Activated T-cell treated with anti-CD3 and anti-CD28 coated beads, Interleukin-2, amount 50 U/mL, for 48 hours (primary cell): ENCODE measurements at regions not wholly inside any gene's neighbourhood (a gene's known extent, or its start where the extent isn't known, plus 50 kb on each side); places are given as distances from the start of the nearest gene placed in this dataset.
A peak's percentile ranks its signal among the peaks of the same experiment; 100 is the strongest.
"Not testable (repeated sequence)": the region's sequence is repeated elsewhere in the genome, so short reads cannot be mapped to it uniquely, and the experiment has no call there.

Source experiments
- DNase-seq, 2 experiments: peaks; one replicate each; pipeline ENCODE4 v3.0.0-alpha.2; 2020

DNA sequence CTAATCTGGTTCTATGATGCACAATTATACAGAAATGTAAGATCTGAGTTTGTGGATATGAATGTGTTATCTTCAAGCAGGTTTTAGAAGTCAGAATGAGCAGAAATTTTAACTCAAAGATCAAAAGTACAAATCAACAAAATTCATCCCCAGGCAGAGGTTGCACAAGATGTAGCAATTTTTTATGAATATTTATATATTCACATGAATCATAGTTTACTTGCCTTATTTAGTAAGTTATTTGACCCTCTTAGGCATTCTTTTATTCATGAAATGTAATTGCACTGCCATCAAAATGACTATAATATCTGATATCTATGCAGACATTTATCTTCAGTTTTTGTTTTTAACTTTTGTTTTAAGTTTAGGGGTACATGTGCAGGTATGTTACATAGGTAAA, 103.1 kb upstream of the DAZL start:
- DNase-seq = no peak

DNA sequence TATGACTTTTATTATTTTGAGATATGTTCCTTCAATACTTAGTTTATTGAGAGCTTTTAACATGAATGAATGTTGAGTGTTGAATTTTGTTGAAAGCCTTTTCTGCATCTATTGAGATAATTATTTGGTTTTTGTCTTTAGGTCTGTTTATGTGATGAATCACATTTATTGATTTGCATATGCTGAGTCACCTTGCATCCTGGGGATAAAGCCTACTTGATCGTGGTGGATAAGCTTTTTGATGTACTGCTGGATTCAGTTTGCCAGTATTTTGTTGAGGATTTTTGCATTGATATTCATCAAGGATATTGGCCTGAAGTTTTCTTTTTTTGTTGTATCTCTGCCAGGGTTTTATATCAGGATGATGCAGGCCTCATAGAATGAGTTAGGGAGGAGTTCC, 106.5 kb upstream of the DAZL start:
- not testable (repeated sequence) for DNase-seq

DNA sequence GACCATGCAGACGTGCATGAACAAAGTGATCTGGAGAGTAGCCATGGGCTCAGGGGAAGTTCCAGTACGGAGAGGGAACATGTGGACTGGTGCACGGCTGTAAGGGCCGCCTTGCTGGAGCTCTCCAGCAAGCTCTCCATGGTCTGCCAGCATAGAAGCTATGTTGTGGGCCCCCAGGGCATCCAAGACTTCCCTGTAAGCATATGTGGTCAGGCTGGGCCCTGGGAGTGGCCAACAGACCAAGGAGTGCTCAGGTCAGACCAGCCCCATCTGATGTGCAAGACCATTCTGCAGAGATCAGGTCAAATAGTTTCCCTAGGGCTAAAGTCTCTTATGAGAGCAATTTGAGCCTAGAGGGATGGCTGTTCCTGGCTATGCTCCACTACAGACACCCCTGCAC, 110.1 kb upstream of the DAZL start:
- no peak for DNase-seq

DNA sequence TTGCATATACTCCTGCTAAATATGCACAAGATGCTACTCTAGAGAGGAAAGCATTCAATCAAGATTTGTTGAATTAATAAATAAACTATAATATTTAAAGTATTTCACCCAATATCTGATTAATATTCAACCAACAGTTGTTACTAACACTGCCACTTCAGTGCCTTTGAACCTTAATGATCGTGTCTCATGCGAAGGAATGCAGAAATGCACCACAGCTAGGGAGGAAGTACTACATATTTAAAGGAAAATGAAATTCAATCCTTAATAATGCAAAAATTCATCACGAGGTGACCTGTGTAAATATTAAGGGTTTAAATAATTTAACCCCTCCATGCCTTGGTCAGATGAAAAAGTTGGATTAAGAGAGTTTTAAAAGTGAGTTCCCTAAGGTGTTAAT, 114.2 kb upstream of the DAZL start:
- no peak for DNase-seq

DNA sequence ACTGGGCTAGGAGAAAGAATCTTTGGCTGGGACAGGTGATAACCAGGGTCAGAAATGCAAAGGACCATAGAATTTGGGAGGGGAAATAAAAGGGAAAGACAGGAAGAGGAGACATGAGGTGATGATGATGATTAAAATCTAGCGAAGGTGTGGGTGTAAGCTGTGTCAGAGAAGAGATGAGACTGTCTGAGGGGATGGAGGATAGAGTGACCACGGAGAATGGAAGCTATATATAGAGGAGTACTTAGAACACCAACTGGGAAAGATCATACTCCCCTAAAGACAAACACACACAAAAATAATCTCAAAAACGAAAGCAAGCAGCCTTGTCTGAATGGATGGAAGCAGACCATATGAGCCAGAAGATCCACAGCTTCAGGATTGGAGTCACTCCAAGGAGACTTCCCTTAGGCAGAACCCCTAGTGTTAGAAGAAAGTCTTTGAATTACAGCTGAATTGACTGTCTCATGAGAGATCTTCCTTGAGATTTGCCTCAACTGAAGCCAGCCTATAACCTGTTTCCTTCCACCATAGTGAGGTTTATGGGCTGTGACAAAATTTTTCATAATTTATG, 115.2 kb upstream of the DAZL start:
- DNase-seq = no peak

DNA sequence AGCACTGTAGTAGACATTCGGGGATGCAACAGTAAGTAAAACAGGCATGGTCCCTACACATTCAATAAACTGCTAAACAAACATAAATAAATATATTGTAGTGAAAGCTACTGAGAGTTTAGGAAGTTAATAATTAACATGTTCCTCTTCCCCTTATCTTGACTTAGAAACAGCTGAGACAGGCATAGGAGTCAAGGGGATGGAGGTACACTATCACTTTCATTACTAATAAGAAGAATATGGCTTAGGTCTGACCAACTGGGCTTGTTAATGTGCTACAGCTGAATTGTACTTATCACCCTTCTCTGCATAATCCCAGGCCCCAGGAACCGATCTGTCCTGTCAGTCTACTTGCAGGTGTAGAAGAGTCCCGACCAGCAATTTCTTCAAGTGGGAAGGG, 116.3 kb upstream of the DAZL start:
- no peak for DNase-seq

DNA sequence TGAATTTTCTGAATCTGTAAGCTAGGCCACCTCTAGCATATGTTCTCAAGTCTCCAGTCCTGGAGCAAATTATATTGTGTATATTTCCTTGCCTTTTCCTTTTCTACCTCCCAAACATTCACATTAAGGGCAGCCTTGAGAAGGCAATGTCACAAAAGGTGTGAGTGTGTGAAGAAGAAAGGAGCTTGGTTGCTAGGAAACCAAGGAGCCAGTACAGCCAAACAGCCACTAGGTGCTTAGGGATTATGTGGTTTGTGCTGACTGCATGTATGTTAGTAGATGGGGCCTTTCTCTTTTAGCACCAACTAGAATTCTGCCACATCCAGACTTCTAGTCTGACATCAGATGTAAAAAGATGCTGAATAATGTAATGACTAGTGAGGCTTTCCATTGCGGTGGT, 118.8 kb upstream of the DAZL start:
- no peak for DNase-seq

DNA sequence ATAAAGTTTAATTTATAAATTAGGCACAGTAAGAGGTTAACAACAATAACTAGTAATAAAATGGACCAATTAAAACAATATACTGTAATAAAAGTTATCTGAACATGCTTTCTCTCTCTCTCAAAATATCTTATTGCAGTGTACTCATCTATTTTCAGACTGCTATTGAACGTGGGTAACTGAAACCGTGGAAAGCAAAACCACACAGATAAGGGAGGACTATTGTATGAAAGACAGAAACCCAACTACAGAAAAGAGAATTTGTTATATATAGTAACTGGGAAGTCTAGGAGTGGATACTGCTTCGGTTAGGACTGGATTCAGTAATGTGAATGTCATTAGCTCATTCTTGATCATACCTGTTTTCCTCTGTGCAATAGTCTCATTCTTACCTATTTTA, 119.3 kb upstream of the DAZL start:
- DNase-seq = no peak

DNA sequence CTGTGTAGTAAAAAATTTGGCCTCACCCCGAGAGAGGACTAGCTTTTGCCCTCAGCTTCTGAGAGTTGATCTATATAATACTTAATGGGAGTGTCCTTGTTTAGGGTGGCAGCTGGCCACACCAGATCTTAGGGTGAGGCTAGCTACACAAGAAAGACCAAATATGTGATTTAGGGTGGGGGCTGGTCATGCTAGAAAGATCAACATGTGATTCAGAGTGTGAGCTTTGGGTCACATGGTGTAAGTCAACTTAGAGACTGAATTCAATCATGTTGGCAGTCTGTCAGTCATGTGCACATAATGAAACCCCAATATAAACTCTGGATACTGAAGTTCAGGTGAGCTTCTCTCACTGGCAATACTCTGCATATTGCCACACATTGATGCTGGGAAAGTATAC, 120.7 kb upstream of the DAZL start:
- no peak for DNase-seq

DNA sequence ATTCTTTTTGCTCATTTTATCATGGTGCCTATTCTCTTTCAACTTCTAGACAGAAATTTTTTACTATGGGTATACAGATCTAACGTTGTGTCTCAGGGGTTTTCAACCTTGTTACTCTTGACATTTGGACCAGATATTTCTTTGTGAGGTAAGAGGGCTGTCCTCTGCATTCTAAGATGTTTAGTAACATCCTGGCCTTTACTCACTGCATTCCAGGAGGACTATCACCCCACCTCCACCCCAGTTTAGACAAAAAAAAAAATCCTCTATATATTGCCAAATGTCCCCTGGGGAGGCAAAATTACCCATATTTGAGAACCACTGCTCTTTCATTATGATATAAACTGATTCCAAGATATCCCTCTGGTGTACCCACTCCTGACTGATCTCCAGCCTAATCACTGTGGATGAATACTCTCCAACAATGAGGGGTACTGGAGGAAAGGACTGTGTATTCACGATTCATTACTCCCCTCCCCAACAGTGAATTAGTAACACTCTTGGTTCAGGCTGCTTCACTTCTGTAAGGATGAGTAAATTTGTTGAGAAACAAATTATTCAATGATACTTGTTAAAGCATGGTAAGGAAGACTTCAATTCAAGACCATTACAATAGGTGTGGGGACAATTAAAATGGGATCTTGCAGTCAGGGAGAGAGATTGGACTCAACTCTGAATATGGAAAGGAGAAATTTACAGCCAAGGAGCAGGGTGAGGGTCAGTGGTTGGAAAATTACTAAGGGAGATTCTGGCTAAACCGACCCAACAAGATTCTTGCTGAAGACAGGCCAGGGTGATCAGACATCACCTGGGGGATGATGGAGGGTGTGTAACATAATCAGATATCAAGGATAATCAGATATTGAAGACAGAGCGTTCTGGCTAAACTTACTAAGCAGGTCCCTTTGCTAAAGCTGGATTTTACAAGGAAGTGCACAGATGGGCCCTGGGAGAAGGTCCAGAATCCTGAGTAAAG, 123.8 kb upstream of the DAZL start:
- no peak for DNase-seq

DNA sequence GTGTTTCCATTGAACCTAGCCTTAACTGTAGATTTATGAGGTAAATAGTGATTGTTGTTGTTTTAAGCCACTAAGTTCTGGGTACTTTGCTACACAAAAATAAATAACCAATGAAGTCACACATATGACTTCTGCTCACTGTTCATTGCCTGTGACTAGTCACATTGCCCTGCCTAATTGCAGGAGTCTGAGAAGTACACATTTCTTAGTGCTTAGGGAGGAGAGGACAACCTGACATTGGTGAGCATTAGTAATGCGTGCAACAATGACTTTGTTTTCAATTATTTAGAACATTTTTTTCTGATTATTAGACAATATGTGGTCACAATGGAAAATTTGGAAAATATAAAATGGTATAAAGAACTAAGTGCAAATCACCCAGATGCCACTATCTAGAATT, 133.2 kb upstream of the DAZL start:
- no peak for DNase-seq

DNA sequence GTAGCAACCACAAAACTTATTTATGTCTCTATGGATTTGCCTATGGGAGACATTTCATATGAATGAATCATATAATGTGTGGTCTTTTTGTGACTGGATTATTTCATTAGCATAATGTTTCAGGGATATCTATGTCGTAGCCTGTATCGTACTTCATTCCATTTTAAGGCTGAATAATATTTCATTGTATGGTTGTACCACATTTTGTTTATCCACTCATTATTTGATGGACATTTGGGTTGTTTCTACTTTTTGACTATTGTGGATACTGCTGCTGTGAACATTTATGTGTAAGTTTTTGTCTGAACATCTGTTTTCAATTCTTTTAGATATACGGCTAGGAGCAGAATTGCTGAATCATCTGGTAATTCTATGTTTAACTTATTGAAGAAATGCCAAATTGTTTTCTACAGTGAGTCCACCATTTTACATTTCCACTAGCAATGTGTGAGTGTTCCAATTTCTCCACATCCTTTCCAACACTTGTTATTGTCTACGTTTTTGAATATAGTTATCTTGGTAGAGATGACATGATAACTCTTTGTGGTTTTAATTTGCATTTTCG, 134.4 kb upstream of the DAZL start:
- DNase-seq = no peak

DNA sequence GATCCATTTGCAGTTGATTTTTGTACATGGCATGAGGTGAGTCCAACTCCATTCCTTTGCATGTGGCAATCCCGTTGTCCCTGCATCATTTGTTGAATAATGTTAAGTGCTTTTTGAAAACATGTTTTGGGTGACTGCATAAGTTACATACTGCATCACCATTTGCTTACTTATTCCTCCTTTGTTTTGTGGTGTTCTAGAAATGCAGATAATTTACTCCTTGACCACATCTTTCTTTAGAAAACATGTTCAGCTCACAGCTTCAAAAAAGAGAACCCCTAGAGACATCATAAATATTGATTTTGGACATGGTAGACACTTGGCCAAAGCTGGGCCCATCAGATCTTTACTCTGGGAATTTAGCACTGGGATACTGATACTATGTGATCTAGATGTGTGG, 135.3 kb upstream of the DAZL start:
- DNase-seq = no peak

DNA sequence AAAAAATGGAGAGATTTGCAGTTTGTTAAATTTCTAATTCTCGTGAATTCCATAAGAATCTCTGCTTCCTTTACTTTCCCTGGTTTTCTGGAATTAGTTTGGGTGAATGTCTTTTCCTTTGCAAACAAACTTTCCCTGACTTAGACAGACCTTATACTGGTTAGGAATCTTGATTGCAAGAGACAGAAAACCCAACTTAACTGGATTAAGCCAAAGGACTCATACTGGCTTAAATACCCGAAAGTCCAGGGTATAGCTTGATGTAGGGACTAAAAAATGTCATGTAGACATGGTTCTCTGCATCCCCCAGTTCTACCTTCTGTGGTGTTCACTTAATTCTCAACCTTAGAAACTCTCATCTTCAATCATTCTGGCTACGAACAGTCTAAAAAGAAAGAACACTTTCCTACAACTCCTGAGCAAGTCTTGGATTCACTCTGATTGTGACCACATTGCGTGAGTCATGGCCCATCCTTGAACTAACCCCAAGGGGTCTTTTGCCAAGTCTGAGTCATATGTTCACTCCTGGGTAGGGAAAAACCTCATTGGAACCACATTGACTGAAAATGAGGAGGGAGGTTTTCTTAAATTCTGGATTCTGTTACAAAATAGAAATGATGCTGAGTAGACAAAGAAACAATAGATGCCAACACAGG, 136.0 kb upstream of the DAZL start:
- peak; percentile 51 to 63 for DNase-seq

DNA sequence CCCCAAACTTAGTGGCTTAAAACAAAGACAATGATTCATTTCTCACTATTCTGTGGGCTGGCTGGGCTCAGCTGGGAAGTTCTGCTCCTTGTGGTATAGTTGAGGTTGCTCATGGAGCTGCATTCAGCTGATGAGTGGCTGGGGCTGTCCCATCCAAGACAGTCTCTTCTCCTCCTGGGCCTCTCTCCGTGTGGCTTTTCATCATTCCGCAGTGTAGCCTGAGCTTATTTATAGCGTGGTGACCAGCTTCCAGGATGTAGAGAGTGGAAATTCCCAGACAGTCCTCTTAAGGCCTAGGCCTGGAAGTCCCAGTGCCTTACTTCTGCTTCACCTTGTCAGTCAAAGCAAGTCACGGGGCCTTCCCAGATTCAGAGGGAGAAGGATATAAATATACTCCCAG, 136.7 kb upstream of the DAZL start:
- DNase-seq = peak; percentile 45 to 52

DNA sequence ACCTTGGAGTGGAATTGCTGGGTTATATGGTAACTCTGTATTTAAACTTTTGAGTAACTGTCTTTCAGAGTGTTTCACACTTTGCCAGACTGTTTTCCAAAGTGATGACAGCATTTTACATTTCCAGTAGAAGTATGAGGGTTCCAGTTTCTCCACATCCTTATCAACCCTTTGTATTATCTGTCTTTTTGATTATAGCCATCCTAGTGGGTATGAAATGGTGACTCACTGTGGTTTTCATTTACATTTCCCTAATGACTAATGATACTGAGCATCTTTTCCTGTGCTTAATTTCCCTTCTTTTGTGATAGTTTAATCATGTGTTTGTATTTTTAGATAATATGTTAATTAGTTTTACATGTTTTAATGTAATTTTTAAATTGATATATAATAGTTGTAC, 138.1 kb upstream of the DAZL start:
- DNase-seq = no peak

DNA sequence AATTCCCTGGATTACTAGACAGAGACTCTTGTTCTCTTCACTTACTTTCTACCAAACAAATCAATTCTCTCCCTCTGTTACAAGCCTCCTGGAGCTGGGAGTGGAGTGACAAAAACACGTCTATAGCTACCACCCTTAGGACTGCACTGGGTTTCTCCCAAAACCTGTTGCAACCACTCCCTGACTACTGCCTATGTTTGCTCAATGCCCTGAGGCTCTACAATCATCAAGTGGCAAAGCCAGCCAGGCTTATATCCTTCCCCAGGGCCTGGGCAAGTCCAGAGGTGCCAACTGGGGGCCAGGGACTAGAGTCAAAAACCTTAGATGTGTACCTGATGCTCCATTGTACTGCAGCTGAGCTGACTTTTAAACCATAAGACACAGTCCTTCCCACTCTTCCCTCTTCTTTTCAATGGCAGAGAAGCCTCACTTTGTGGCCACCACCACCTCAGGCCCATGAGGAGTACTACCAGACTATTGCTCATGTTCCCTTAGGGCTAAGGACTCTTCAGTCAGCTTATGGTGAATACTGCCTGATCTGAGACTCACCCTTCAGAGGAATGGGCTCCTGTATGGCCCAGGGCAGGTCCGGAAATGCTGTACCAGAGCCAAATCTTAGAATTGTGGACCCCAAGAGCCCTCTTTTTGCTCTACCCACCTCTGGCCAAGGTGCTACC, 125.4 kb upstream of the PLCL2 start:
- no peak for DNase-seq

DNA sequence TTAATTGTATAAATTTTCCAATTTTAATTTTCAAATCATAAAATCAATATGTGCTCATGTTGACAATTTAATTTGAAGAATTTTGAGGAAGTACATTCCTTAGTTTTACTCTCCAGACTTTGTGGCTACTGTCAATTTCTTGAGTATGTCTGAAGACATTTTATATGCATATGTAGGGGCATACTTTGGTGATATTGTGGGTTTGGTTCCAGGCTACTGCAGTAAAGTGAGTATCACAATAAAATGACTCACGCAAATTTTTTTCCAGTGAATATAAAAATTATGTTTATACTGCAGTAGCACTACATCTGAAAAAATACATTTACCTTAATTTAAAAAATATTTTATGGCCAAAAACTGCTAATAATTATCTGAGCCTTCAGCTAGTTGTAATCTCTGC, 123.2 kb upstream of the PLCL2 start:
- no peak for DNase-seq

DNA sequence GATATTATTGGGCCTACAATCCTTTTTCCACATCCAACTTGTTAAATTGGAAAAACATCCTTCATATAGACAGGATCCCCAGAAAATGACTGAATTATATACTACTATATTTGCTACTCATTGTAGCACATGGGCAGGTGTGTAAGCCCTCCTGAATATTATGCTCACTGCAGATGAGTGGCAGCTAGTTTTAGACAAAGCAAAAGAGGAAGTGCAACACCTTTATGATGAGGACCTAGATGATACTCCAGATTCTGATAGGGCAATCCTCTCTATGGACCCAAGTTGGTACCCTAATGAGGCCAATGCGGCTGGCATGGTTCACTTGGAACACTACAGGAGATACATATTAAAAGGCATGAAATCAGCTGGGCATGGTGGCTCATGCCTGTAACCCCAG, 119.1 kb upstream of the PLCL2 start:
- DNase-seq = no peak

DNA sequence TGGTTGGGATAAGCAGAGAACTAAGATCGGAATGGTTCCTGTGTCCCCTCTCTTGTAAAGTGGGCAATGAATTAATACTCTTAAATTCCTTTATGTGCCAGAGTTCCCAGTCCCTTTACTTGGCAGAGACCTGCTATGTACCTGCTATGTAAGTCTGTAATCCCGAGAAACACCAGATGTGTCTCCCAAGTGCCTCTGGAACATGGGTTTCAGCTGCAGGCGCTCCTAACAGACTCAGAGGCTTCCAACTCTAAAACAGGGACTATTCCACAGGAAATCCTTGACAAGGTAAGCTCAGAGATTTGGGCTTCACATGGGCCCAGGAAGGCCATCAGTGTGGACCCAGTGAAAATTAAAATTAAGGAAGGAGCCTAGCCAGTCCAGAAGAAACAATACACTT, 117.7 kb upstream of the PLCL2 start:
- no peak for DNase-seq

DNA sequence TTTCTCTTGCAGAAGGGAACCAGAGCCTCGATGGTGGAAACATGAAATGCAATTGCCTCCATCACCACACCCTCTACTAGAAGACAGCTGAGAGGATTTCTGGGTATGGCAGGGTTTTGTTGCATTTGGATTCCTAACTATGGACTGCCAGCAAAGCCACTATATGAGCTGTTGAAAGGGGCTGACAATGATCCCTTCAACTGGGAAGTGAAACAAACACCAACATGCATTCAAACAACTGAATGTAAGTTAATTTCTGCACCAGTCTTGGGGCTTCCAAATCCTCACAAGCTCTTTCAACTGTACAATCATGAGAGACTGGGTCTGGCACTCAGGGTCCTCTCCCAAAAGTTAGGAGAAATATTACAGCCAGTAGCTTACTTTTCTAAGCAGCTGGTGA, 116.7 kb upstream of the PLCL2 start:
- DNase-seq = no peak

DNA sequence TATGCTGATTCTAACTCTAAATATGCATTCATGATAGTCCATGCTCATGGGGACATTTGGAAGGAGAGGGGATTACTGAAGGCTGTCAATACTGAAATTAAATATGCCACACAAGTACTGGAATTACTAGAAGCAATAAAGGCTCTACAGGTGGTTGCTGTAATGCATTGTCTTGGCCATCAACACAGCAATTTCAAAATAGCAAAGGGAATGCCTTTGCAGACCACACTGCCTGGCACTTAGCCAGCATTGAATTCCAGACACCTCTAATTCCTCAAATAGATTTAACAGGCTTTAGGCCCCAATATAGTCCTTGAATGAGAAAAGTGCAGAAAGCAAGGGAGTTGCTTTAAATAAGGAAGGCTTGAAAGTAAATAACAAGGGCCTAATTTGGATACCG, 115.8 kb upstream of the PLCL2 start:
- DNase-seq = no peak

DNA sequence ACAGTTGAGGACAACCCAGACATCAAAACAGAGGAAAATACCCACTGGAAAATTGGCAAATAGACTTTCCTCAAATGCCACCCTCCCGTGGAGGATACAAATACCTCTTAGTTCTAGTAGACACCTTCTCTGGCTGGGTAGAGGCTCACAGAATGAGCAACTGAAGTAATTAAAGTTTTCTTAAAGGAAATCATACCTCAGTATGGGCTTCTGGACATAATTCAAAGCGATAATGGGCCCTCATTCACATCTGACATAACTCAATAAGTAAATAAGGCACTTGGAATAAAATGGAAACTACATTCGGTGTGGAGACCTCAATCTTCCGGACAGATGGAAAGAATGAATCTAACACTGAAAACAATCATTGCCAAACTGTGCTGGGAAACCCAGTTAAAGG, 115.2 kb upstream of the PLCL2 start:
- DNase-seq = no peak
